Ishikawa (cell line): ENCODE measurements at regions not wholly inside any gene's neighbourhood (a gene's known extent, or its start where the extent isn't known, plus 50 kb on each side); places are given as distances from the start of the nearest gene placed in this dataset.

Experiments used
- CEBPB ChIP-seq: IDR thresholded peaks from 2 replicates; pipeline ENCODE4 v1.6.1; 2012
- CREB1 ChIP-seq: IDR thresholded peaks from 2 replicates; pipeline ENCODE4 v1.6.1; 2012; ENCODE audit warnings: low read depth
- EGR1 ChIP-seq: IDR thresholded peaks from 2 replicates; pipeline ENCODE4 v1.6.1; 2012
- EP300 ChIP-seq: IDR thresholded peaks from 2 replicates; pipeline ENCODE4 v1.6.1; 2012; ENCODE audit warnings: borderline replicate concordance
- FOXM1 ChIP-seq: IDR thresholded peaks from 2 replicates; pipeline ENCODE4 v1.6.1; 2012; ENCODE audit warnings: low read depth, borderline replicate concordance
- MAX ChIP-seq: IDR thresholded peaks from 2 replicates; pipeline ENCODE4 v1.6.1; 2012
- NFIC ChIP-seq: IDR thresholded peaks from 2 replicates; pipeline ENCODE4 v1.6.1; 2012
- RAD21 ChIP-seq: IDR thresholded peaks from 2 replicates; pipeline ENCODE4 v1.6.1; 2012; ENCODE audit warnings: low read depth
- REST ChIP-seq: IDR thresholded peaks from 2 replicates; pipeline ENCODE4 v1.6.1; 2012; ENCODE audit warnings: low read depth, mild to moderate bottlenecking
- TAF1 ChIP-seq: IDR thresholded peaks from 2 replicates; pipeline ENCODE4 v1.6.1; 2012; ENCODE audit warnings: low read depth, mild to moderate bottlenecking
- TCF12 ChIP-seq: IDR thresholded peaks from 2 replicates; pipeline ENCODE4 v1.6.1; 2012; ENCODE audit warnings: low read depth
- TEAD4 ChIP-seq: IDR thresholded peaks from 2 replicates; pipeline ENCODE4 v1.6.1; 2012
- USF1 ChIP-seq: IDR thresholded peaks from 2 replicates; pipeline ENCODE4 v1.6.1; 2012
- YY1 ChIP-seq: IDR thresholded peaks from 2 replicates; pipeline ENCODE4 v1.6.1; 2012; ENCODE audit warnings: low read depth
- ZBTB7A ChIP-seq: IDR thresholded peaks from 2 replicates; pipeline ENCODE4 v1.6.1; 2012; ENCODE audit warnings: low read depth

- no peak for TF ChIP-seq USF1
- TF ChIP-seq EP300: no peak
- TF ChIP-seq CEBPB: no peak
- TF ChIP-seq EGR1: no peak
- TF ChIP-seq NFIC: no peak
- no peak for TF ChIP-seq ZBTB7A
- TF ChIP-seq REST: no peak
- TF ChIP-seq TCF12: no peak
- no peak for TF ChIP-seq CREB1
- TF ChIP-seq TAF1: no peak
- TF ChIP-seq RAD21: no peak
These were observed 103.7 kb upstream of the IFNG-AS1 start for GRCh38 chr12:67885375-67886169.

- TF ChIP-seq NFIC: no peak
These were observed 102.2 kb upstream of the IFNG-AS1 start for GRCh38 chr12:67887065-67887464.

GRCh38 chr12:67889931-67890330 lies 99.3 kb upstream of the IFNG-AS1 start:
- TF ChIP-seq CEBPB (no peak), TCF12 (no peak), TEAD4 (no peak), NFIC (no peak), EGR1 (no peak), FOXM1 (no peak), MAX (no peak), TAF1 (no peak), CREB1 (no peak), REST (no peak), EP300 (no peak), ZBTB7A (no peak), YY1 (no peak), USF1 (no peak), RAD21 (no peak)

- no peak for TF ChIP-seq TAF1
- no peak for TF ChIP-seq EP300
- no peak for TF ChIP-seq CEBPB
- TF ChIP-seq REST: no peak
- no peak for TF ChIP-seq RAD21
- no peak for TF ChIP-seq NFIC
- TF ChIP-seq FOXM1: no peak
- TF ChIP-seq MAX: no peak
- no peak for TF ChIP-seq YY1
- TF ChIP-seq EGR1: no peak
- TF ChIP-seq USF1: no peak
- no peak for TF ChIP-seq CREB1
- TF ChIP-seq TCF12: no peak
- no peak for TF ChIP-seq ZBTB7A
- TF ChIP-seq TEAD4: no peak
These were observed 98.5 kb upstream of the IFNG-AS1 start for GRCh38 chr12:67890726-67891258.
